Activated CD4-positive, CD25-positive, alpha-beta regulatory T cell treated with anti-CD3 and anti-CD28 coated beads, Interleukin-2, amount 50 U/mL, for 24 hours (primary cell): ENCODE measurements at regions not wholly inside any gene's neighbourhood (a gene's known extent, or its start where the extent isn't known, plus 50 kb on each side); places are given as distances from the start of the nearest gene placed in this dataset.

Experiments used
- ATAC-seq, 2 donors: fragments of 150-1000 bp; cut with Tn5 transposase; one replicate each; pipeline ENCODE4 v1.10.0; 2021; ENCODE audit warnings: mild to moderate bottlenecking in 1 of 2, moderate library complexity in 1 of 2

DNA sequence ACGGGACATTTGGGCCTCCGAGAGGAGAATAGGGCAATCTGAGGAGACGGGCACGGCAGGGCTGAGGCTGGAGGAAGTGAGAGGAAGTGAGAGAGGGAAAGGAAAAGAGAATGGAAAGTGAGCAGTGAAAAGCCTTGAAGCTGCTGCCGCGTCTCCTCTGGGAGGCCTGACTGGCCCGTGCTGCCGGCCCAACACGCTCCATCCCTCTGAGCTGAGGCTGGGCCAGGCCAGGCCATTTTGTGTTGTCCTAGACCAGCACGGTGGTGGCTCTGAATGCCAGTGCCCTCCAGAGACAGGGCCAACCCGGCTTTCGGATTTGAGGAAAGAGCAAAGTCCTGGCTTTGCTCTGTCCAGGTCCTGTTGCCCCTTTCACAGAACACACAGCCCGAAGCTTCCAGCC lies 361.1 kb upstream of the SHH start:
- no peak for ATAC-seq

GRCh38 chr7:156172638-156173037 lies 360.4 kb upstream of the SHH start:
- no peak for ATAC-seq

- ATAC-seq: no peak
Observed at GRCh38 chr7:156169474-156170370, 357.5 kb upstream of the SHH start.

DNA sequence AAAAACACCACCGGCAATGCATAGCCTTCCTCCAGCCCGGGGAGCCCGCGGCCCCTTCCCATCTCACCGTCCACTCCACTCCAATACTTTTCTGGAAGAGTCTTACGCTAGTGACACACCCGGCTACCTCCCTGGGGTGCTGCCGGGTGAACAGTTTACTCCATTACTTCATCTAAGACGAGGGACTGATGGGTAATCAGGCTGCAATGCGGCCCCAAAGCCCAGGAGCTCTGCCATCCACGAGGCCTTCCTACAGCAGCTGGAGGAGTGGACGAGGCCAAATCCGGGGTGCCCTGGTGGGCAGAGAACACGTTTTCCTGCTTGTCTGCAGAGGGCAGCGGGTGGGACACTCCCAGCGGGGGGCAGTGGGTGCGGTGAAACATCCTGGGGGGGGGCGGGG lies 356.2 kb upstream of the SHH start:
- no peak for ATAC-seq

GRCh38 chr7:156167987-156168386 lies 355.7 kb upstream of the SHH start:
- ATAC-seq: no peak

GRCh38 chr7:156167417-156167807 lies 355.1 kb upstream of the SHH start:
- no peak for ATAC-seq

DNA sequence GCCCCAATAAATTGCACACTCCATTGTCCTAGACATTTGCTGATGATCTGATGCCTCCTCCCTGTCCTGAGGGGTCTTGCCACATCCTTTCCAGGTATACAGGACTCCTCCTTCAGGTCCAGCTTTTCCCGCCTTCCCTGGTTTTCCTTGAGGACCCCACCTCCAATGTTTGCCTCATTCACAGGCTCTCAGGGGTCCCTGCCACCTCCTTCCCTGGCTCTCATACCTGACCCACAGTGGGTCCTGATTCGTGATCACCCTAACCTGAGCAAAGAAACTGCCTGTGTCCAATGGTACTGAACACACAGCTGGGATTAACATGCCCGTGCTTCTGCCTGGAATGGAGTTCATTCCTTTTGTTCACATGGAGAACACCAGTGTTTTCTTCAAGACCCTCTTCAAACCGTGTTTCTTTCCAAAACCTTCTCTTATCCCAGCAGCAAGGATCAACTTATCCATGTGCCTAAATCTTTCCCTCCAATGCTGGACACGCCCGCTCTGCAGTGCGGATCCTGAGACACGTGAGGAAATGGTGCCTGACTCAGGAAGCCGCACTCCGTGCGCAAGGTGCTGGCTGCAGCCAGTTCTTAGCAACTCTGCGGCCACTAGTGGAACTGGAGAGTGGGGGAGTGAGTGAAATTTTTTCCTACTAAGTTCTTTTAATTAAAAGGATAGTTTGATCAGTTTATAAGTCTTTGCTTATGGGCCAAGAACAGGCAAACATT lies 354.6 kb upstream of the SHH start:
- ATAC-seq: no peak

GRCh38 chr7:156163747-156164146 lies 351.5 kb upstream of the SHH start:
- ATAC-seq: no peak

DNA sequence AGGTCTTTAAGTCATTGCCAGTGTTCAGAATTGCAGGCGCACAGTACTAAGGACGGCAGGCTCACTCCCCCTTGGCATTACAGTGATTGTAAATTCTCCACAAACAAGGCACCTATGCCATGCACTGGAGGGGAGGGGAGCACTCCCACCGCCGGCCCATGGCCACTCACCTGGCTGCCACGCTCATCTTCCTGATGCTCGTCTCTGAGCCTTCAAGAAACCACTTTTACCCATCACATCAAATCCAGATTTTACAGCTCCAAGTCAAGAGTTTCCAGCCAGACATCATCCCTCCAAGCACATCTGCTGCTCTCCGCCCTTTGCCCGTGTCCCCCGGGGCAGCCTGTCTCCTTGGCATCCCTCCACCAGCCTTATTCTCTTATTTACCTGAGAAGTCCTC lies 350.2 kb upstream of the SHH start:
- ATAC-seq: no peak

DNA sequence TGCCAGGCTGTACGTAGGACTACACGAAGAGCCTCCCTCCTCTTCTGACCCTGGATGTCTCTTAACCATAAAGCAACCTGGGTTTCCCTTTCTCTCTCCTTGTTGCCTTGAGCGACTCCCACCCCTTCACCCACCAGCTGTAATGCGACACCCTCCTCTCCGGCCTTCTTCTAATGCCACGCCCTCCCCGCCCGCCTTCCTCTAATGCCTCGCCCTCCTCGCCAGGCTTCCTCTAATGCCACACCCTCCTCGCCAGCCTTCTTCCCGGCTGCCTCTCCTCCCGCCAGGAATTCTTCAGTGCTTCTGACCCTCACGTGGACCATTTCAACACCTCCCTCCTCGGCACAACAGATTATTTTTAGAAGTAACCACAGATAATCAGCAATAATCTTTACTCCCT lies 348.5 kb upstream of the SHH start:
- ATAC-seq: no peak

DNA sequence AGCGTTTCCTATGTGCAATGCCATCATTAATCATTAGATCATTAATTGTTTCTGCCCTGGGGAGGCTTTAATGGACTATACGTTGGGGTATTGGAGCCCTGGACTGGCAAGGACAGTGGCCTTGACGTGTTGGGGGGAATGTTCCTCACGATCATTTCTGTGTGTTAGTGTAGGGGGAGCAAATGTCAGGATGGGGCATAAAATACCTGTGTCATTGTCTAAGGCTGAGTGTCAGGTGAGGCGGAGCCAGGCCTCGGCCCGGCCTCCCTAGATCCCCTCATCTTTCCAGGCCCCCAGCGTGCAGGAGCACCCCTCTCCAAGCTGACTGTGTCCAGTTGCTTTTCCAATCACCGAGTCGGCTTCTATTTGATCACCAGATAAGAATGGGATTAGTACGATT lies 346.4 kb upstream of the SHH start:
- no peak for ATAC-seq

DNA sequence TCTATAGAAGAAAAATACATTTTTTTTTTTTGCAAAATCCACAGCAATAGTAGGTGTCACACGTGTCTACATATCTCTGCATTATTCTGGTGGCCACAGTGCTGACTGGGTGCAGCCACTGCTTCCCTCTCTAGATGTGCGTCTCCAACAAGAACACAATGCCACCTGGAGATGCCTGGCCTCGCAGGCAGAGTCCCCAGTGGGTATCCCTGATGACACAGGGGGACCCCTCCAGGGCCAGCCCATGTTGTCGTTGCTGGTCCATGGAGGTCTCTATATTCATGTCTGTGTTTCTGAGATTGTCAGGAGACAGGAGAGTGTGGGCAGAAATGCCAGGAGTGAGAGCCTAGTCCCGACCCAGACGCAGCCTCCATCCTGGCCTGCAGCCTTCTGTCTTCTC lies 345.9 kb upstream of the SHH start:
- no peak for ATAC-seq

DNA sequence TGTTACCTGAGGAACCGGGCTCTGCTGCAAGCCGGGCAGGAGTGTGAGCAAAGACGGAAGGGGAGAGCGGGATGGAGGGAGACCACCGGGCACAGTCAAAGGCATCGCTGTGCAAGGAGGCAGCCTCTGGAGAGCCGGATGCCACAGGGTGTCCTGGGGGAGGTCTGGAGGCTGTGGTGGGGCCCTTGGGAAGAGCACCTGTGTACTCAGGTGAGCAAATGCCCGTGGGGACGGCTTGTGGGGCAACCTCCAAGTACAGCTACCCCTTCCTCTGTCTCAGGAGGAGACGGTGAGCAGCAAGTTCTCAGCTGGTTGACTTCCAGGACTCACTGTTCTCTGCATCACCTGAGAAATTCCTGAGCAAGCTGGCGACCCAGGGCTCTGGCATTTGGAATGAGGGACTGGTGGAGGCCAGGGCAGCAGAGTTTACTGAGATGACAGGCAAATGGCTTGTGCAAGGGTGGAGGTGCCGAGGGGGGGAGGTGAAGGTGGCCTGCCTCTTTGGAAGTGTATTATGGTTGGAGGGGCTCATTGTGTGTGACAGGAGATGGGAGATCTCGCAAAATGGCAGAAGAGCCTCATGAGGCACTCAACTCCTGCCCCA lies 345.2 kb upstream of the SHH start:
- ATAC-seq: no peak

- ATAC-seq: no peak
Observed at GRCh38 chr7:156156734-156157408, 344.6 kb upstream of the SHH start.

- no peak for ATAC-seq
Observed at GRCh38 chr7:156155988-156156733, 343.9 kb upstream of the SHH start.

GRCh38 chr7:156153590-156153989 lies 341.3 kb upstream of the SHH start:
- no peak for ATAC-seq

GRCh38 chr7:156152390-156152789 lies 340.1 kb upstream of the SHH start:
- ATAC-seq: no peak

- ATAC-seq: no peak
Observed at GRCh38 chr7:156151658-156152057, 339.4 kb upstream of the SHH start.

DNA sequence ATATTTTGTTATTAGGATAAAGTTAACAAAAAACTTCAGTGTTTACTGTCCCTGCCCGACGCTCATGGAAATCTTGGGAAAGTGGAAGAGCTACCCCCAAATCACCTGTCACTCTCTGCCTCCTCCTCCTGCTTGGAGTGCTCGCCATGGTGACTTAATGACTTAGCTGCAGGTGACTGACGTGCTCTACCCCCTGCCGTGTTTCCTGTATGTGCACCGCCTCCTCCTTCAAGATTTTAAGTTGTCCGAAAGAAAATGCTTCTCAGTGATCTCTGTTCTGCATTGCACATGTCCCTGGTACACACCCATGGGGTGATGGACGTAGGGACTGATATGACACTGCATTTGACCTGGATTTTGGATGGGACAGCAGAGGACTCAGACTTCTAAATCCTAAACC lies 338.8 kb upstream of the SHH start:
- no peak for ATAC-seq

GRCh38 chr7:156148995-156149394 lies 336.7 kb upstream of the SHH start:
- ATAC-seq: no peak

GRCh38 chr7:156148547-156148946 lies 336.3 kb upstream of the SHH start:
- no peak for ATAC-seq

GRCh38 chr7:156147756-156148504 lies 335.7 kb upstream of the SHH start:
- no peak for ATAC-seq
